ENCODE measurements at regions not wholly inside any gene's neighbourhood (a gene's known extent, or its start where the extent isn't known, plus 50 kb on each side); places are given as distances from the start of the nearest gene placed in this dataset.

DNA sequence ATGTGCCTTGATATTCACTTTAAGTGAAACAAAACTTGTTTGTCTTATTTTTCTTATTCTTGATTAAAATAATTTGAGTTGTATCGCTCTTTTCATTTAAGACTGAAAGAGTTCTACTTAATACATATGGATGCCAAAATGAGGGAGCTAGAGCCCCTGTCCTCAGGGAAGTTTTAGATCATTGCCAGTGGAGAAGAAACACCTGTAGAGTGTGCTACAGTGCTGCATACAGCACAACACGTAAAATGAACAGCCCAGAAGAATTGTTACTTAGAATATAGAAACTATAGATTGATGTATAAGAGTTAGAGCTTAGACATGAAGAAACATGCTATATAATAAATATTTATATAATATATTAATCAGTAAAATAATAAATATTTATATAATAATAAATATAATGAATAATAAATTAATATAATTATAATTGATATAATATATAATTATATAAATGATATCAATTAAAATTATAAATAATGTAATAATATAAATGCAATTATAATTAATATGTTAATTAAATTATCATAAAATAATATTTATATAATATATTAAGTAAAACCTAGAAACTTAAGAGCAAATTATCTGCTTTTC, 1234.7 kb downstream of the ROBO2 start:
- H3K4me3 ChIP-seq: no peak overlapping the region
- no peaks in the 10 kb centered on the region for H3K4me1 ChIP-seq
- TF ChIP-seq, protein P1, sequence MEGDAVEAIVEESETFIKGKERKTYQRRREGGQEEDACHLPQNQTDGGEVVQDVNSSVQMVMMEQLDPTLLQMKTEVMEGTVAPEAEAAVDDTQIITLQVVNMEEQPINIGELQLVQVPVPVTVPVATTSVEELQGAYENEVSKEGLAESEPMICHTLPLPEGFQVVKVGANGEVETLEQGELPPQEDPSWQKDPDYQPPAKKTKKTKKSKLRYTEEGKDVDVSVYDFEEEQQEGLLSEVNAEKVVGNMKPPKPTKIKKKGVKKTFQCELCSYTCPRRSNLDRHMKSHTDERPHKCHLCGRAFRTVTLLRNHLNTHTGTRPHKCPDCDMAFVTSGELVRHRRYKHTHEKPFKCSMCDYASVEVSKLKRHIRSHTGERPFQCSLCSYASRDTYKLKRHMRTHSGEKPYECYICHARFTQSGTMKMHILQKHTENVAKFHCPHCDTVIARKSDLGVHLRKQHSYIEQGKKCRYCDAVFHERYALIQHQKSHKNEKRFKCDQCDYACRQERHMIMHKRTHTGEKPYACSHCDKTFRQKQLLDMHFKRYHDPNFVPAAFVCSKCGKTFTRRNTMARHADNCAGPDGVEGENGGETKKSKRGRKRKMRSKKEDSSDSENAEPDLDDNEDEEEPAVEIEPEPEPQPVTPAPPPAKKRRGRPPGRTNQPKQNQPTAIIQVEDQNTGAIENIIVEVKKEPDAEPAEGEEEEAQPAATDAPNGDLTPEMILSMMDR (IDR thresholded peaks at IDR 0.05): no peak
- H3K27ac ChIP-seq: no peak overlapping the region
- no peaks in the 10 kb centered on the region for H3K27me3 ChIP-seq
- intact Hi-C loops (cut with DNase I): no loop called here
- DNase-seq: no peak
- no peaks in the 10 kb centered on the region for H3K36me3 ChIP-seq
- no peak overlapping the region for H3K9ac ChIP-seq (ENCODE audit: low read depth in 2 of 2, low read length in 2 of 2)
- H3K9me3 ChIP-seq: no peaks in the 10 kb centered on the region

GRCh38 chr3:78275420-78275852, 1235.5 kb downstream of the ROBO2 start:
- no peak for DNase-seq
- Histone ChIP-seq H3K9ac (ENCODE audit: low read depth in 2 of 2, low read length in 2 of 2) (no peak overlapping the region), H3K27ac (no peak overlapping the region), H3K4me1 (no peaks in the 10 kb centered on the region), H3K36me3 (no peaks in the 10 kb centered on the region), H3K9me3 (no peaks in the 10 kb centered on the region), H3K4me3 (no peak overlapping the region), H3K27me3 (no peaks in the 10 kb centered on the region)
- intact Hi-C loops (cut with DNase I): no loop called here
- TF ChIP-seq, protein P1 (IDR thresholded peaks at IDR 0.05): no peak

DNA sequence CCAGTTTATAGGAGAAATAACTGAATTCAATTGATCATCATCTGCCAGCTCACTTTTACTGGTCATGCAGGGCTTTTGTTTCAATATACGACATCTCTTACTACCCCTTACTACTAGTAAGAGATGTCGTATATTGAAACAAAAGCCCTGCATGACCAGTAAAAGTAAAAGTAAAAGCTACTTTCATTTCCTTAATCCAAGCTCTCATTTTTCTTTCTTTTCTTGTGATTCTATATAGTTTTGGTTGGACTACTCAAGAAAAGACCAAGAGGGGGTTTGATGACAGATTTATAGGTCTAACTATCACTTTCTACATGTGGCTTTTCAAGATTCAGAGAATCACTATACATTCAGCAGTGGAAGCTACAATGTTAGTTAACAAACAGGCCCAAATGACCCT, 1237.3 kb downstream of the ROBO2 start:
- Histone ChIP-seq H3K4me3 (no peak overlapping the region), H3K36me3 (no peaks in the 10 kb centered on the region), H3K27ac (no peak overlapping the region), H3K9me3 (no peaks in the 10 kb centered on the region), H3K9ac (ENCODE audit: low read depth in 2 of 2, low read length in 2 of 2) (no peak overlapping the region), H3K27me3 (no peaks in the 10 kb centered on the region), H3K4me1 (no peaks in the 10 kb centered on the region)
- TF ChIP-seq, protein P1 (IDR thresholded peaks at IDR 0.05): no peak
- intact Hi-C loops (cut with DNase I): no loop called here
- no peak for DNase-seq

DNA sequence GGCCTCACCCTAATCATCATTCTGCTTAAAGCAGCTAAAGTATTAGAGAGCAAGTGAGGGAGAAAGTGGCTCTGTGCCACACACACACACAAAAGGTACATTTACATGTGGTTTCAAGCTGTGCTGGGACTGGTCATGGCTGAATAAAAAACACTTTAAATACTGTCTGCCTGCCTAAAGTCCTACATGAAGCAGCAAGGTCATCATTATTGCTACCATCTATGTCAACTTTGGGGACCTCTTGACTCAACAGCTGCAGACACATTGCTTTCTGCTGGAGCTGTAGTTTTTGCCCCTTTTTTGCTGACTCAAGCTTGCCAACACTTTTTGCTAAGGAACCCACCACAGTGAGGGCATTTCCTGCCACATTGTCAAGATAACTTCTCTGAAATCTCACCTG, 1237.9 kb downstream of the ROBO2 start:
- Histone ChIP-seq H3K4me3 (no peak overlapping the region), H3K9me3 (no peaks in the 10 kb centered on the region), H3K4me1 (no peaks in the 10 kb centered on the region), H3K27ac (no peak overlapping the region), H3K27me3 (no peaks in the 10 kb centered on the region), H3K36me3 (no peaks in the 10 kb centered on the region), H3K9ac (ENCODE audit: low read depth in 2 of 2, low read length in 2 of 2) (no peak overlapping the region)
- intact Hi-C loops (cut with DNase I): no loop called here
- DNase-seq: no peak
- TF ChIP-seq, protein P1 (IDR thresholded peaks at IDR 0.05): no peak

- H3K27ac ChIP-seq: no peak overlapping the region
- H3K9me3 ChIP-seq: no peaks in the 10 kb centered on the region
- H3K27me3 ChIP-seq: no peaks in the 10 kb centered on the region
- H3K9ac ChIP-seq (ENCODE audit: low read depth in 2 of 2, low read length in 2 of 2): no peak overlapping the region
- intact Hi-C loops (cut with DNase I): no loop called here
- TF ChIP-seq, protein P1 (IDR thresholded peaks at IDR 0.05): no peak
- no peaks in the 10 kb centered on the region for H3K36me3 ChIP-seq
- H3K4me3 ChIP-seq: no peak overlapping the region
- no peak for DNase-seq
- no peaks in the 10 kb centered on the region for H3K4me1 ChIP-seq
Observed at GRCh38 chr3:78279091-78279490, 1239.2 kb downstream of the ROBO2 start.

Measured in colonic mucosa (tissue), 4 donors.